Body of pancreas (tissue), 4 donors: ENCODE measurements at regions not wholly inside any gene's neighbourhood (a gene's known extent, or its start where the extent isn't known, plus 50 kb on each side); places are given as distances from the start of the nearest gene placed in this dataset.

Source experiments
- ATAC-seq: fragments of 150-250 bp; one replicate; pipeline ENCODE4 v1.9.1; 2016
- DNase-seq, 4 donors: peaks; one replicate each; pipeline ENCODE4 v3.0.0-alpha.2; 2019
- H3K27ac ChIP-seq, 4 donors: fragments of 200-600 bp; sonication (generic); 1 replicate in 3 of 4; 2 replicates in 1 of 4; pipeline versions ENCODE4 v1.5.1 to v1.6.1; 2016 to 2019; ENCODE audit warnings: mild to moderate bottlenecking in 1 of 4, mixed read lengths in 1 of 4, moderate library complexity in 1 of 4
- H3K27me3 ChIP-seq, 2 donors: fragments of 200-600 bp; sonication (generic); one replicate each; pipeline ENCODE4 v1.6.0; 2016; ENCODE audit warnings: mild to moderate bottlenecking in 1 of 2
- H3K36me3 ChIP-seq, 2 donors: fragments of 200-600 bp; sonication (generic); replicated peaks in 1 of 2; 2 replicates each; pipeline ENCODE4 v1.5.1; 2016; ENCODE audit warnings: low read depth in 2 of 2; ENCODE audit not compliant: insufficient read depth in 1 of 2
- H3K4me1 ChIP-seq: fragments of 200-600 bp; sonication (generic); one replicate; pipeline ENCODE4 v1.6.0; 2016
- H3K4me3 ChIP-seq, 2 donors: fragments of 200-600 bp; sonication (generic); 1 replicate in 1 of 2; 2 replicates in 1 of 2; pipeline ENCODE4 v1.5.1; 2016 to 2019
- H3K9me3 ChIP-seq, 3 donors: fragments of 200-600 bp; sonication (generic); 1 replicate in 2 of 3; 2 replicates in 1 of 3; pipeline ENCODE4 v1.5.1; 2016
- CTCF ChIP-seq, 7 experiments: fragments of 450-650 bp in 4 of 7; fragments of 200-600 bp in 3 of 7; sonication (generic) in 3 of 7; IDR thresholded peaks; one replicate each; pipeline ENCODE4 v1.5.1; 2016 to 2019; ENCODE audit warnings: antibody characterized with exemption in 7 of 7
- POLR2A ChIP-seq, 3 donors: fragments of 450-650 bp; IDR thresholded peaks; one replicate each; pipeline ENCODE4 v1.6.1; 2016; ENCODE audit warnings: antibody characterized with exemption in 3 of 3, mild to moderate bottlenecking in 2 of 3
- WGBS, 2 donors: methylation state at CpG; one replicate each; pipeline ENCODE4 v1.1.5; 2017; 5-methylcytosine and 5-hydroxymethylcytosine counted together
- intact Hi-C: fragments of 100-400 bp; cut with DNase I; formaldehyde crosslinking; loops from one replicate; pipeline ENCODE4 v1.15.1; 2023

- ATAC-seq (no peak), DNase-seq (no peak)
- 89 to 90% methylated on average over 3 of the region's 3 CpGs for WGBS, 2 donors
- H3K9me3 ChIP-seq: no peaks in the 10 kb centered on the region
- peaks cover 24% of the 10 kb centered on the region for H3K4me1 ChIP-seq
- no peak overlapping the region for H3K4me3 ChIP-seq
- TF ChIP-seq POLR2A (IDR thresholded peaks at IDR 0.05): no peak
- no peak for TF ChIP-seq CTCF (IDR thresholded peaks at IDR 0.05)
- H3K27ac ChIP-seq: no peak overlapping the region
- H3K36me3 ChIP-seq: no peaks in the 10 kb centered on the region
- no peaks in the 10 kb centered on the region for H3K27me3 ChIP-seq
- intact Hi-C loops: no loop called here
These were observed 692.2 kb downstream of the USP25 start for GRCh38 chr21:16421965-16422364.

- no peaks in the 10 kb centered on the region for H3K36me3 ChIP-seq
- WGBS, 2 donors: 28 to 35% methylated on average over 2 of the region's 2 CpGs
- H3K4me1 ChIP-seq: peaks cover 24% of the 10 kb centered on the region
- DNase-seq (no peak), ATAC-seq (no peak)
- no peak overlapping the region for H3K27ac ChIP-seq
- intact Hi-C loops: no loop called here
- H3K4me3 ChIP-seq: no peak overlapping the region
- TF ChIP-seq POLR2A (IDR thresholded peaks at IDR 0.05): no peak
- TF ChIP-seq CTCF (IDR thresholded peaks at IDR 0.05): no peak
- H3K27me3 ChIP-seq: no peaks in the 10 kb centered on the region
- no peaks in the 10 kb centered on the region for H3K9me3 ChIP-seq
These were observed 692.9 kb downstream of the USP25 start for GRCh38 chr21:16422702-16423101.

GRCh38 chr21:16423921-16424320, 694.1 kb downstream of the USP25 start:
- TF ChIP-seq CTCF (IDR thresholded peaks at IDR 0.05) (no peak), POLR2A (IDR thresholded peaks at IDR 0.05) (no peak)
- intact Hi-C loops: no loop called here
- DNase-seq (no peak), ATAC-seq (no peak)
- H3K36me3 ChIP-seq: no peaks in the 10 kb centered on the region
- H3K9me3 ChIP-seq: no peaks in the 10 kb centered on the region
- WGBS, 2 donors: 27 to 29% methylated on average over 4 of the region's 4 CpGs
- H3K27ac ChIP-seq: no peak overlapping the region
- peaks cover 19% of the 10 kb centered on the region for H3K4me1 ChIP-seq
- no peaks in the 10 kb centered on the region for H3K27me3 ChIP-seq
- H3K4me3 ChIP-seq: no peak overlapping the region

GRCh38 chr21:16424331-16424751, 694.6 kb downstream of the USP25 start:
- no peak for DNase-seq
- intact Hi-C loops: no loop called here

More at GRCh38 chr21:16424331-16424751, 694.6 kb downstream of the USP25 start:
- H3K4me1 ChIP-seq: peaks cover 14% of the 10 kb centered on the region
- no peaks in the 10 kb centered on the region for H3K9me3 ChIP-seq
- H3K27me3 ChIP-seq: no peaks in the 10 kb centered on the region
- WGBS, 2 donors: 79 to 84% methylated on average over 5 of the region's 5 CpGs
- H3K27ac ChIP-seq: no peak overlapping the region
- TF ChIP-seq CTCF (IDR thresholded peaks at IDR 0.05) (no peak), POLR2A (IDR thresholded peaks at IDR 0.05) (no peak)
- H3K4me3 ChIP-seq: no peak overlapping the region
- ATAC-seq: no peak
- H3K36me3 ChIP-seq: no peaks in the 10 kb centered on the region
